ENCODE measurements at regions not wholly inside any gene's neighbourhood (a gene's known extent, or its start where the extent isn't known, plus 50 kb on each side); places are given as distances from the start of the nearest gene placed in this dataset.

DNA sequence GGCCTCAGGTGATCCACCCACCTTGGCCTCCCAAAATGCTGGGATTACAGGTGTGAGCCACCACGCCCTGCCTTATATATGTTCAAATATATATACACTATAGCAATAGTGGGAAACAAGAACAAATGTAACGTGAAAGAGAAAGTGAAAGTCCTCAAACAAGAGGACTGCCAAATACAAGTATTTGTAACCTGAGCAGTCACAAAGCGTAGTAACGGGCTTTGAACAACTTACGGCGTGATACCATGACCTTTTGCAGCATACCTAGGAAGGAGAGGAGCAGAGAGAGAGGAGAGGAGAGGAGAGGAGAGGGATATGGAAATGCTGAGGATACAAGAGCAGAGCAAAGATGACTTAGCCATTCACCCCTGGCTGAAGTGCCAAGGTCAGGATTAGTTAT is 113.8 kb upstream of the RGPD4 start:
- TF ChIP-seq, protein P1, sequence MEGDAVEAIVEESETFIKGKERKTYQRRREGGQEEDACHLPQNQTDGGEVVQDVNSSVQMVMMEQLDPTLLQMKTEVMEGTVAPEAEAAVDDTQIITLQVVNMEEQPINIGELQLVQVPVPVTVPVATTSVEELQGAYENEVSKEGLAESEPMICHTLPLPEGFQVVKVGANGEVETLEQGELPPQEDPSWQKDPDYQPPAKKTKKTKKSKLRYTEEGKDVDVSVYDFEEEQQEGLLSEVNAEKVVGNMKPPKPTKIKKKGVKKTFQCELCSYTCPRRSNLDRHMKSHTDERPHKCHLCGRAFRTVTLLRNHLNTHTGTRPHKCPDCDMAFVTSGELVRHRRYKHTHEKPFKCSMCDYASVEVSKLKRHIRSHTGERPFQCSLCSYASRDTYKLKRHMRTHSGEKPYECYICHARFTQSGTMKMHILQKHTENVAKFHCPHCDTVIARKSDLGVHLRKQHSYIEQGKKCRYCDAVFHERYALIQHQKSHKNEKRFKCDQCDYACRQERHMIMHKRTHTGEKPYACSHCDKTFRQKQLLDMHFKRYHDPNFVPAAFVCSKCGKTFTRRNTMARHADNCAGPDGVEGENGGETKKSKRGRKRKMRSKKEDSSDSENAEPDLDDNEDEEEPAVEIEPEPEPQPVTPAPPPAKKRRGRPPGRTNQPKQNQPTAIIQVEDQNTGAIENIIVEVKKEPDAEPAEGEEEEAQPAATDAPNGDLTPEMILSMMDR (IDR thresholded peaks at IDR 0.05): no peak
- TF ChIP-seq POLR2AphosphoS5 (IDR thresholded peaks at IDR 0.05) (no peak), POLR2A (IDR thresholded peaks at IDR 0.05) (no peak)
